Sigmoid colon (tissue), 3 donors: ENCODE measurements at regions not wholly inside any gene's neighbourhood (a gene's known extent, or its start where the extent isn't known, plus 50 kb on each side); places are given as distances from the start of the nearest gene placed in this dataset.

ENCODE experiments used
- POLR2A ChIP-seq, 2 donors: fragments of 450-650 bp; IDR thresholded peaks; one replicate each; pipeline ENCODE4 v1.6.1; 2016; ENCODE audit warnings: antibody characterized with exemption in 2 of 2, mild to moderate bottlenecking in 2 of 2, moderate library complexity in 2 of 2
- TF ChIP-seq, protein P1 (sequence below), 4 experiments: fragments of 450-650 bp in 3 of 4; fragments of 200-600 bp in 1 of 4; IDR thresholded peaks; one replicate each; pipeline ENCODE4 v1.5.1; 2016 to 2019; ENCODE audit warnings: antibody characterized with exemption in 4 of 4, mild to moderate bottlenecking in 3 of 4, moderate library complexity in 2 of 4

DNA sequence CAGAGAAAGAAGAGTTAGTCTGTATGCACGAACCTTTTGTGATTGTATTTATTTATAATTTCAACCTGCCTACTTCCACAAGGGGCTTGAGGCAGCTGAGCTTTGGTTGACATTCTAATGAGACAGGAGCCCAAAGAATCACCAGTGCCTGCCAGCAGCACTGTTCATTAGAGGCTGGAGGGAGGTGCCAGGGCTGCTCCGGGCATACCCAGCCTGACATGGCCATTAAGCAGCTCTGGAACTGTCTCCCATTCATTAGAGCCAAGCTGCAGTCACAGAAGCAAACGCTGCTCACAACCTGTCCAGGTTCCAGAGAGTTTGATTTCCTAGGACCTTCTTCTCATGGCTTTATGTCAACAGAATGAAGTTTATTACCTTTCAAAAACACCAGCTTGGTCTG lies 425.5 kb downstream of the RFC3 start:
- TF ChIP-seq, protein P1, sequence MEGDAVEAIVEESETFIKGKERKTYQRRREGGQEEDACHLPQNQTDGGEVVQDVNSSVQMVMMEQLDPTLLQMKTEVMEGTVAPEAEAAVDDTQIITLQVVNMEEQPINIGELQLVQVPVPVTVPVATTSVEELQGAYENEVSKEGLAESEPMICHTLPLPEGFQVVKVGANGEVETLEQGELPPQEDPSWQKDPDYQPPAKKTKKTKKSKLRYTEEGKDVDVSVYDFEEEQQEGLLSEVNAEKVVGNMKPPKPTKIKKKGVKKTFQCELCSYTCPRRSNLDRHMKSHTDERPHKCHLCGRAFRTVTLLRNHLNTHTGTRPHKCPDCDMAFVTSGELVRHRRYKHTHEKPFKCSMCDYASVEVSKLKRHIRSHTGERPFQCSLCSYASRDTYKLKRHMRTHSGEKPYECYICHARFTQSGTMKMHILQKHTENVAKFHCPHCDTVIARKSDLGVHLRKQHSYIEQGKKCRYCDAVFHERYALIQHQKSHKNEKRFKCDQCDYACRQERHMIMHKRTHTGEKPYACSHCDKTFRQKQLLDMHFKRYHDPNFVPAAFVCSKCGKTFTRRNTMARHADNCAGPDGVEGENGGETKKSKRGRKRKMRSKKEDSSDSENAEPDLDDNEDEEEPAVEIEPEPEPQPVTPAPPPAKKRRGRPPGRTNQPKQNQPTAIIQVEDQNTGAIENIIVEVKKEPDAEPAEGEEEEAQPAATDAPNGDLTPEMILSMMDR (IDR thresholded peaks at IDR 0.05): no peak
- TF ChIP-seq POLR2A (IDR thresholded peaks at IDR 0.05): no peak
